ENCODE measurements at regions not wholly inside any gene's neighbourhood (a gene's known extent, or its start where the extent isn't known, plus 50 kb on each side); places are given as distances from the start of the nearest gene placed in this dataset.

GRCh38 chr3:152617609-152618008, 217.3 kb upstream of the P2RY1 start:
- Histone ChIP-seq H4K20me1 (ENCODE audit: insufficient read depth) (no peaks in the 10 kb centered on the region), H3K27me3 (ENCODE audit: insufficient read depth, low read length) (no peaks in the 10 kb centered on the region), H3K27ac (ENCODE audit: low read depth, low read length) (no peak overlapping the region), H3K4me1 (ENCODE audit: control insufficient read depth in 1 of 2, insufficient read depth in 2 of 2, low read length in 2 of 2) (no peaks in the 10 kb centered on the region), H3K9me3 (ENCODE audit: control insufficient read depth in 1 of 2, insufficient read depth in 1 of 2, low read depth in 1 of 2, low read length in 2 of 2) (no peaks in the 10 kb centered on the region), H3K9ac (ENCODE audit: low read length) (no peak overlapping the region), H3K79me2 (ENCODE audit: insufficient read depth, low read length) (no peaks in the 10 kb centered on the region), H3K36me3 (ENCODE audit: control insufficient read depth in 1 of 2, insufficient read depth in 2 of 2, low read length in 2 of 2) (no peaks in the 10 kb centered on the region), H3K9me2 (ENCODE audit: insufficient read depth) (no peaks in the 10 kb centered on the region), H3K4me2 (ENCODE audit: low read length) (no peak overlapping the region), H3K4me3 (replicated peaks in 1 of 2; ENCODE audit: low read depth in 1 of 2, low read length in 2 of 2) (no peak overlapping the region), H2AFZ (ENCODE audit: low read depth, low read length, poor library complexity, severe bottlenecking) (no peak overlapping the region)
- TF ChIP-seq ELF1 (IDR thresholded peaks at IDR 0.05; ENCODE audit: borderline replicate concordance, low read depth) (no peak), SRF (IDR thresholded peaks at IDR 0.05; ENCODE audit: low read depth) (no peak), CTCF (IDR thresholded peaks at IDR 0.05 in 2 of 3, conservative IDR thresholded peaks at IDR 0.05 in 1 of 3; ENCODE audit: borderline replicate concordance in 1 of 3, insufficient read depth in 1 of 3, low read depth in 2 of 3, low read length in 2 of 3) (no peak), REST (IDR thresholded peaks at IDR 0.05; ENCODE audit: low read depth) (no peak), CBX3 (IDR thresholded peaks at IDR 0.05; ENCODE audit: low read depth) (no peak), ZNF274 (IDR thresholded peaks at IDR 0.05; ENCODE audit: low read depth, low read length) (no peak), TCF7L2 (IDR thresholded peaks at IDR 0.05; ENCODE audit: borderline replicate concordance, extremely low read depth, insufficient read depth, insufficient read length) (no peak), SIN3A (IDR thresholded peaks at IDR 0.05; ENCODE audit: low read depth) (no peak), YY1 (IDR thresholded peaks at IDR 0.05; ENCODE audit: extremely low read depth, insufficient replicate concordance, low read depth, low read length) (no peak), ZBTB33 (IDR thresholded peaks at IDR 0.05; ENCODE audit: extremely low read depth, insufficient replicate concordance, low read length) (no peak), ZFX (IDR thresholded peaks at IDR 0.05) (no peak), POLR2AphosphoS5 (IDR thresholded peaks at IDR 0.05; ENCODE audit: low read depth, low read length) (no peak), EZH2 (IDR thresholded peaks at IDR 0.05) (no peak), FOSL1 (IDR thresholded peaks at IDR 0.05; ENCODE audit: low read depth) (no peak), ATF3 (IDR thresholded peaks at IDR 0.05) (no peak)
- no peak for DNase-seq (ENCODE audit: low read depth, low spot score)
- CTCF ChIA-PET, result no interaction called here
- no TSS peak for BruUV-seq (replicated peaks)
- intact Hi-C loops (cut with micrococcal nuclease), result no loop called here
- POLR2A ChIA-PET, result no interaction called here
- ATAC-seq, result no peak
- RAD21 ChIA-PET (ENCODE audit: low non-redundant PET in 1 of 2, low total read pairs in 2 of 2, uncharacterized antibody in 2 of 2, unreplicated experiment in 2 of 2), result no interaction called here
